HT-29 (cell line): ENCODE measurements at regions not wholly inside any gene's neighbourhood (a gene's known extent, or its start where the extent isn't known, plus 50 kb on each side); places are given as distances from the start of the nearest gene placed in this dataset.

Experiments
- DNase-seq: peaks from one replicate; pipeline ENCODE4 v3.0.0-alpha.2; 2015; ENCODE audit warnings: low spot score

- no peak for DNase-seq
These were observed 98.7 kb upstream of the SLC4A4 start for GRCh38 chr4:71240094-71240493.

DNA sequence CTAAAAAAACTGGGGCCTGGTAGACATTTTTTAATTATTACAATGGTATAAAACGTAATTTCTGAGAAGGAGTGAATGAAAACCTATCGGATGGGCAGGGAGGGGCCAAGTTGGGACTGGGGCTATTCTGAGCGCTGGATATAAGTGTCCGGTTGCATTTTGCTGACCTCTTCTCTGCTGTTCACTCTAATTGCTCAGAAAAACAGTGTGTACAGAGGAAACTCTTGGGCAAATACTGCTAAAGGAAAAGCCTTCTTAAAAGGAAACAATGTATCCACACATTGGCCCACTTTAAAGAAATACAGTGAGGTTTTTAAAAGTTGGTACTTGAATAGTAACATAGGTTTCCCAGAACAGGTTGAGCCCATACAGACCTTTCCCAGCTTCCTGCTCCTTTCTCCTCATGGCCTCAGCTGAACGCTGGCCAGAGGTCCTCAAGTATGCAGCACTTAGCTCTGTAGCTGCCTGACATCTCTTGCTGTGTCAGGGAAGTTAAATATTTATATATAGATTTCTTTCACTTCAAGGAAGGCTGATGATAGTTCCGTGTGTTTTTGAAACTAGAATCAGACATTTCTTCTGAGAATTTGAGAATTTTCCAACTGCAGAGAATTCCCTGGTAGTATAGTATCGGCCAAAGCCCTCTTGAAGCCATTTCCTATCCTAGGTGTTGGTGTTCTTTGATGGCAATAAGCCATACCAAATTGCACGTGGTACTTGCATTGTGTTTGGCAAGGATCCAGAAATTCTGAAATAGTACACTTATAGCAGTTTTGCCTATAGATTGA lies 97.1 kb upstream of the SLC4A4 start:
- DNase-seq = no peak

- DNase-seq = no peak
These were observed 95.6 kb upstream of the SLC4A4 start for GRCh38 chr4:71243091-71243833.

- DNase-seq = no peak
These were observed 91.1 kb upstream of the SLC4A4 start for GRCh38 chr4:71247706-71248105.

GRCh38 chr4:71251261-71251660 lies 87.6 kb upstream of the SLC4A4 start:
- DNase-seq = no peak

DNA sequence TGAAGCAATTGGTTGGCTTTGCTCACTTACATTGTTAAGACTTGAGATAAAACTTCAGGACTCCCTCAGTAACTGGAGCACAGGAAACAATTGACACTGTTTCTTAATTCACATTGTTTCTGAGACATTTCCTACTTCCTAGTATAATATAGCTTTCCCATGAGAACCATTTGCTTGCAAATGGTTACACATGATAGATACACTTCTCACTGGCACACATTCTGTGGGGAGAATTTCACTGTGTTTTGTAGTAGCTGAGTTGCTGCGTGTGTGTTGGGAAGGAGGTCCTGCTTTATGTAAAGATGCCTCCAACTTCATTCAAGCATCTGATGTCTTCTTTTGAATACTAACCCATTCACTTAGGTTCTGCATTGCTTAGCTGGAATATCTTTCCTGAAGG lies 85.3 kb upstream of the SLC4A4 start:
- no peak for DNase-seq

DNA sequence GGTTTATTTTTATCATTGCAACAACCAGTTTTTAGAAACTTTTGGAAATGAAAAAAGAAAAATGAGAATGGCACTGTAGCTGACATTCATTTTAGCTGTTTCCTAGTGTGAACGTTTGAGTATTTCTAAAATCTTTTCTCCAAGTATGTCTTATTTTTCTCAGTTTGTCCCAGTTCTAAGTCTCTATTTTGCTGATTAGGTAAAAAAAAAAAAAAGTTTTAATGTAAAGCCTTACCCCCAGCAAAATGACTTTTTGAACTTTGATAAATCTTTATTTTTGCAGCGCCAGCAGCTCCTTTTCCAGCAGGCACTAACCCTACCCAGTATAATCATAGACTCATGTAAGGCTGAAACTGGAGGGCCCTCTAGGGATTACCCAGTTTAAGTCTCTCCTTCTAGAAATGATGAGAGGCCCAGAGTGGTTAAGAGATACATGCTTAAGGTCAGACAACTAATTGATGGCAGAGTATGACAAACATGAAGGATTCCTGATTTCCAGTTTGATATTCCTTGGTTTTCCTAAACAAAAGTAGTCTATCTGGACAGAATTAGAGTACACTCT lies 84.3 kb upstream of the SLC4A4 start:
- DNase-seq = no peak

DNA sequence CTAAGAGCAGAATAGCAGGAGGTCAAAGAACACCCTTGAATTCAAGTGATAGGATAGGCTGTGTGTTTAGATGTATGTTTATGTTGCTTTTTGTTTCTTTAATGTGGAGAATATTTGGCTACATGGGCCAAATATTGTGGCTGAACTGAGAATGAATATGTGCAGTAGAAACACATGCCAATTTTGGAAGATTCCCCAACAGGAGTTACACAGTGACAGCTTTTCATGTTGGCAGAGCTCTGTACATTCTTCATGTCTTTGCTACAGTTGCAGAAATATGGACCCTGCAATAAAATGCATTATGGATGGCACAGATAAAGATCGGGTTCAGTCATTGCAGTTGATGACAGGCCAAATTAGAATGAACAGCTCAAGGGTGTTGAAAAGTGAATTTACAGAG lies 82.8 kb upstream of the SLC4A4 start:
- no peak for DNase-seq

DNA sequence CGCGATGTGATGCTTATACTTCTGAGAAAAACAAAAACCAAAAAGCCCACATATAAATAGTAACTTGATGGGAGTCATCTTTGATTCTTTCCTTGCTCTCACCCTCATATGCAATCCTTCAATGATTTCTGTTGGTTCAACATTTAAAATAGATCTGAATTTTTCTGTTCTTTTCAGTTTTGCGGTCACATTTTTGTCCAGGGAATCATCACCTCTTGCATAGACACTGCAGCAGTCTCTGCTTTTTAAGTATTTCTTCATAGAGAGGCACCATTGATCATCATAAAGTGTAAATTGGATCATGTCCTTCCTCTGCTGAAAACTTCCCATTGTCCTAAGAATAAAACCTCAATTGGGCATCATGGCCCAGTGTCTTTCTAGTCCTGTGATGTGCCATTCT lies 81.1 kb upstream of the SLC4A4 start:
- DNase-seq = no peak

- no peak for DNase-seq
These were observed 80.5 kb upstream of the SLC4A4 start for GRCh38 chr4:71258323-71258722.

DNA sequence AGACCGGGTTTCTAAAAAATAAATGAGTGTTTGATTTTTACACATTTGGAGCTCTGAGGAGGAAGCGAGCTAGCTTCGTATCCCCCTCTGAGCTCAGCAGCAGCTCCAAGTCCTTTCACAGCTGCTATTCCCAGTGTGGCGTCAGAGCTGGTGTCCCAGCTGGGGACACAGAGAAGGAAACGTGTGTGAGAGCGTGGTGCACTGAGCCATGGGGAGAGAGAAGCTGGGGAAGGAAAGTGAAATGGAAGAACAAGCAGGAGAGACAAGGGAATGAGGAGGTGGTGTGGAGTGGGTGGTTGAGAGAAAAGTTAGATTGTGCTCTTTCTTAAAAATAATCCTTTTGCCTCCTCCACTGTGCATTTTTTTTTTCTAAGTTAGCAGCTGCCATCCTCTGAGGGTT lies 79.5 kb upstream of the SLC4A4 start:
- DNase-seq = no peak

- DNase-seq = no peak
These were observed 78.9 kb upstream of the SLC4A4 start for GRCh38 chr4:71259911-71260331.

DNA sequence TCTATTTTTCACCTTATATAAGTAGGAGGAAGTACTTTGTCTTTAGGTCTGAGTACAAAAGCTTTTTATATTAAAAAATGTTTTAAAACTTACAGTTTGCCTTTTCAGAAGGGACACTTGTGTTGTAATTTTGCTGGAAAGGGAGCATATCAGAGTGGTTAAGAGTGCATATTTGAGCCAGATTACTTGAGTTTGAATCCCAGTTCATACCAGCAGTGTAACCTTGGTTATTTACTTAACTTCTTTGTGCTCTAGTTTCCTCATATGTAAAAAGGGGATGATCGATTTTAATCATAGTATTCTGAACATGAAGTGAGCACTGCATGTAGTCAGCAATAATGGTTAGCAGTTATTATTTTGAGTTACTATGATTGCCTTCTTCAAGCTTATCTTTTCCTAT lies 78.3 kb upstream of the SLC4A4 start:
- no peak for DNase-seq

- no peak for DNase-seq
These were observed 77.8 kb upstream of the SLC4A4 start for GRCh38 chr4:71261001-71261400.

DNA sequence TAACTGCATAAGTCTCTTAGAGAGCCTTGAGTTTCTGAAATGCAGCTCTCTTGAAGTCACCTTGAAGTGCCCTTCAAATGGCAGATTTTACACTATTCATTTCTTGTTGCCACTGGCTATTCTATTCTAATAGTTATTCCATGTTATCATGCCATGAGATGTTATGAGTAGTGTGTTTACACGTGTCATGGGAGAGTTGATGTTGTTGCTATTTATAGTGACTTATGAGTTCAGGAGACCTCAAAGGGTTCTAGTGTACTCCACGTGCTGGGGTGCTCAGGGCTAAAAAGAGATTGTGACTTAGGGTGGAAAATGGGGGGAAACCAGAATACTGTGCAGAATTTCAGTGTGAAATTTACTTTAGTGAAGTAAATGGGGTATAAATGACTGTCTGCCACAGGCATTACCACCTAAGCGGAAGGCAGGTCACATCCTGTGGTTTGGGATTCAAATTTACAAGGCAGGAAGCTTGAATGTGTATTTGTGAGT lies 77.1 kb upstream of the SLC4A4 start:
- no peak for DNase-seq

DNA sequence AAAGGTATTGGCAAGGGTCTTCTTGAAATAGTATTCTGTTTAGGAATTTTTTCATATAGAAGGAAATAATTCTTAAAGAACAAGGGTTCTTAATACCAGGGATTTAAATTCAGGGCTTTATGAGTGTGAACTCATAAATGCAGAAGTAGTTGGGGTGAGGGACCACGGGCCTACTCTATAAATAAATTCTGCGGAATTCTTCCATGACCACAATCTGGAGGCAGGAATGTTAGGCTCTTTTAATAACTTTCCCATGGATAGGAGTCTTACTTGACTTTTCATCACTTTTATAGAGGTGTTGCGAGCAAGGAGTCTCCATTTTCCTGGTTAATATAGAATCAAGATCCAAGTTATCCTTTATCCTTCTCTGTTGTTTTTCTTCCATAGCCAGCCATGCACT lies 76.7 kb upstream of the SLC4A4 start:
- DNase-seq = no peak

GRCh38 chr4:71266090-71266794 lies 72.6 kb upstream of the SLC4A4 start:
- DNase-seq = no peak

DNA sequence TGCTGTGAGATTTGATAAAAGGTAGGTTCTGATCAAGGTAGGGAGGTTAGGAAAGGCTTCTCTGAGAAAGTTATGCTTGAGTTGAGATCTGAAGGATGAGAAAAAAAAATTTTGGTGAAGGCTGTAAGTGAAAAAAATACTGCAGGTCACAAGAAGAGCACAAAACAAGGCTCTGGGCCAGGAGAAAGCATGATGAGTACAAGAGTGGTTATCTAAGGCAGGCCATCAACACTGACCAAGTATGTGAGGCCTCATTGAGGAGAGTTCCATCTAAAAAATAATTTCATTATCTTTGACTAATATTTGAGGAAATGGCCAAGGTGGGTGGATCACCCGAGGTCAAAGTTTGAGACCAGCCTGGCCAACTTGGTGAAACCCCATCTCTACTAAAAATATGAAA lies 71.6 kb upstream of the SLC4A4 start:
- no peak for DNase-seq

GRCh38 chr4:71268166-71268565 lies 70.7 kb upstream of the SLC4A4 start:
- DNase-seq = no peak

DNA sequence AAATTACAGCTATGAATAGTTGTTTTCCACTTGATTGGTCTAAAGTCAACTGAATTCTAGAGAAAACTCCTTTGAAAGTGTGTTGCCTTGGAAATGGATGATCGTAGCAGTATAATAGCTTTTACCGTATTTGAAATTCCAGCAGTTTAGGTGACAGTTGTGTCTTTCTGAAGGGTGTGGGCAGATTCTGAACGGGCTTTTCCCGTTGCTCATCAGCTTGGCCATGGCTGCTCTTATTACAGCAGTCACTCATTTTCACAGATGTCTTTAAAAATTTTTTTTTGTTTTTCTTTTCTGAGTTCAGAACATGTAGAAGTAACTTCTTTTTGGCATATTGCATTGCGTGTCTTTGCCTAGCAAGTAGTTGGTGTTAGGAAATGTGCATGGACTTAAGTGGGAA lies 69.6 kb upstream of the SLC4A4 start:
- DNase-seq = no peak

GRCh38 chr4:71270901-71271300 lies 67.9 kb upstream of the SLC4A4 start:
- DNase-seq = peak; percentile 72

- no peak for DNase-seq
These were observed 65.8 kb upstream of the SLC4A4 start for GRCh38 chr4:71272976-71273375.
